GM12878 (cell line): ENCODE measurements at regions not wholly inside any gene's neighbourhood (a gene's known extent, or its start where the extent isn't known, plus 50 kb on each side); places are given as distances from the start of the nearest gene placed in this dataset.

Experiments used
- ATAC-seq: fragments of 200-7000 bp; cut with Tn5 transposase; 3 replicates; pipeline ENCODE4 v1.9.1; 2020; ENCODE audit warnings: mild to moderate bottlenecking, moderate library complexity
- BruUV-seq: library from RNA; stranded (reverse); fragments of 400-500 nt; replicated peaks from 2 replicates; lab custom pipeline; 2021; lab: Mats Ljungman, UMichigan
- CTCF ChIA-PET: fragments of 300-600 bp; sonication (Branson Sonifier 250); formaldehyde crosslinking; extraction: SDS; loops from one replicate; lab custom pipeline; 2021; ENCODE audit warnings: inconsistent platforms; lab: Yijun Ruan, JAX
- POLR2A ChIA-PET: fragments of 350-600 bp; formaldehyde crosslinking; extraction: SDS; loops from one replicate; lab custom pipeline; 2021; ENCODE audit warnings: inconsistent platforms; lab: Charles Lee
- RAD21 ChIA-PET: fragments of 300-600 bp; sonication (Branson Sonifier 250); formaldehyde crosslinking; loops from one replicate; lab custom pipeline; 2023; ENCODE audit warnings: antibody characterized with exemption; ENCODE audit not compliant: unreplicated experiment; lab: Charles Lee
- SMC1A ChIA-PET: fragments of 300-600 bp; sonication (Branson Sonifier 250); formaldehyde crosslinking; loops from one replicate; lab custom pipeline; 2023; ENCODE audit not compliant: unreplicated experiment, uncharacterized antibody; lab: Charles Lee
- DNase-seq: peaks from one replicate; pipeline ENCODE4 v3.0.0-alpha.2; 2011; ENCODE audit warnings: low read depth, low spot score
- FAIRE-seq: peaks from 3 replicates; lab custom pipeline; 2011; peaks lifted over from hg19 to GRCh38; lab: Jason Lieb, UNC
- H2AFZ ChIP-seq: 2 replicates; pipeline ENCODE4 v1.6.0; 2011; ENCODE audit warnings: low read depth, low read length, control low read depth; ENCODE audit not compliant: control insufficient read depth
- H3K27ac ChIP-seq: 2 replicates; pipeline ENCODE4 v1.5.1; 2011; ENCODE audit warnings: control low read depth; ENCODE audit not compliant: control insufficient read depth, insufficient read depth
- H3K27me3 ChIP-seq, 2 experiments: replicated peaks in 1 of 2; 2 replicates each; pipeline versions ENCODE4 v1.6.0 to v1.6.1; 2011; ENCODE audit warnings: low read length in 1 of 2; ENCODE audit not compliant: control insufficient read depth in 2 of 2, insufficient read depth in 2 of 2
- H3K36me3 ChIP-seq, 2 experiments: 2 replicates each; pipeline ENCODE4 v1.5.1; 2011; ENCODE audit warnings: low read length in 1 of 2; ENCODE audit not compliant: control insufficient read depth in 2 of 2, insufficient read depth in 2 of 2
- H3K4me1 ChIP-seq: 2 replicates; pipeline ENCODE4 v1.6.1; 2011; ENCODE audit warnings: mild to moderate bottlenecking, low read length, moderate library complexity, mixed read lengths; ENCODE audit not compliant: control insufficient read depth, insufficient read depth
- H3K4me2 ChIP-seq: 2 replicates; pipeline ENCODE4 v1.6.0; 2011; ENCODE audit warnings: control low read depth; ENCODE audit not compliant: control insufficient read depth, insufficient read depth
- H3K4me3 ChIP-seq: fragments of 200-600 bp; sonication (generic); 2 replicates; pipeline ENCODE4 v1.5.1; 2016
- H3K79me2 ChIP-seq: 2 replicates; pipeline ENCODE4 v1.6.0; 2011; ENCODE audit warnings: low read length; ENCODE audit not compliant: control insufficient read depth, insufficient read depth
- H3K9ac ChIP-seq: 2 replicates; pipeline ENCODE4 v1.8.0; 2011; ENCODE audit warnings: low read length, control low read depth, mixed read lengths; ENCODE audit not compliant: control insufficient read depth, insufficient read depth
- H3K9me3 ChIP-seq: replicated peaks from 3 replicates; pipeline ENCODE4 v1.5.1; 2011; ENCODE audit warnings: mild to moderate bottlenecking, low read length; ENCODE audit not compliant: control insufficient read depth, insufficient read depth
- H4K20me1 ChIP-seq: 2 replicates; pipeline ENCODE4 v1.6.0; 2011; ENCODE audit not compliant: control insufficient read depth, insufficient read depth
- E2F4 ChIP-seq: IDR thresholded peaks from 2 replicates; pipeline ENCODE4 v1.6.1; 2012; ENCODE audit warnings: low read depth, low read length, improper control_type of control experiment
- MEF2B ChIP-seq: fragments of 450-650 bp; IDR thresholded peaks from 2 replicates; pipeline ENCODE4 v1.6.1; 2018; ENCODE audit warnings: mild to moderate bottlenecking, moderate library complexity; ENCODE audit not compliant: partially characterized antibody, poor library complexity, severe bottlenecking
- PRDM15 ChIP-seq: fragments of 450-650 bp; formaldehyde crosslinking; IDR thresholded peaks from 2 replicates; pipeline ENCODE4 v1.4.0; 2020; ENCODE audit warnings: mild to moderate bottlenecking, moderate library complexity
- ZNF384 ChIP-seq: IDR thresholded peaks from 2 replicates; pipeline ENCODE4 v1.6.1; 2012; ENCODE audit warnings: low read depth, mild to moderate bottlenecking, low read length, improper control_type of control experiment, borderline replicate concordance
- WGBS: methylation state at CpG from one replicate; pipeline ENCODE4 v1.1.6; 2016; ENCODE audit warnings: low lambda C conversion rate; ENCODE audit not compliant: insufficient replicate concordance, insufficient coverage; ENCODE audit errors: missing lambda C conversion rate; 5-methylcytosine and 5-hydroxymethylcytosine counted together
- in situ Hi-C: fragments of 300-500 bp; cut with MboI; formaldehyde crosslinking; loops from 9 replicates; pipeline ENCODE4 v1.14.3; 2018; ENCODE audit warnings: mixed read lengths
- intact Hi-C: fragments of 100-400 bp; cut with micrococcal nuclease; formaldehyde crosslinking; loops from one replicate; pipeline ENCODE4 v1.14.2; 2022; ENCODE audit not compliant: unreplicated experiment

GRCh38 chr2:236662231-236663185 is 92.9 kb downstream of the ACKR3 start:
- no TSS peak for BruUV-seq
- Histone ChIP-seq H3K4me3 (no peak overlapping the region), H3K4me2 (no peak overlapping the region), H3K27me3 (peaks cover 0 to 3% of the 10 kb centered on the region in 2 experiments; a peak in 1 of 4 replicates), H2AFZ (no peak overlapping the region), H3K36me3 (no peaks in the 10 kb centered on the region), H4K20me1 (no peaks in the 10 kb centered on the region), H3K9ac (no peak overlapping the region), H3K9me3 (no peaks in the 10 kb centered on the region; the same call in 2 of the 3 replicates), H3K27ac (no peak overlapping the region), H3K4me1 (no peaks in the 10 kb centered on the region), H3K79me2 (no peaks in the 10 kb centered on the region)
- no peak for DNase-seq
- TF ChIP-seq MEF2B (peak; percentile 20), ZNF384 (no peak)
- no peak for FAIRE-seq
- ChIA-PET SMC1A (interaction anchor here (1.0 to 1.7 kb wide), 3 partner anchors 76 to 150 kb away, joined by 3 to 5 read pairs (median 3); partner anchors contain the start of gene ACKR3), POLR2A (no interaction called here), CTCF (no interaction called here), RAD21 (no interaction called here)
- ATAC-seq: no peak; the same call in 1 of the 3 replicates
- intact Hi-C loops: no loop called here
- in situ Hi-C loops: no loop called here
- WGBS: 27% methylated on average over 11 of the region's 11 CpGs

GRCh38 chr2:236663287-236664101 is 93.9 kb downstream of the ACKR3 start:
- no peak overlapping the region for H2AFZ ChIP-seq
- RAD21 ChIA-PET: no interaction called here
- intact Hi-C loops (no loop called here), in situ Hi-C loops (no loop called here)
- H4K20me1 ChIP-seq: no peaks in the 10 kb centered on the region
- TF ChIP-seq PRDM15 (CRISPR knock-in tag): no peak
- TF ChIP-seq E2F4: no peak
- no TSS peak for BruUV-seq
- no peak overlapping the region for H3K4me2 ChIP-seq
- no peak overlapping the region for H3K27ac ChIP-seq
- no peak for ATAC-seq
- no peak for DNase-seq
- H3K4me3 ChIP-seq: no peak overlapping the region
- no peaks in the 10 kb centered on the region; the same call in 2 of the 3 replicates for H3K9me3 ChIP-seq
- no peaks in the 10 kb centered on the region for H3K79me2 ChIP-seq
- no peak overlapping the region for H3K9ac ChIP-seq
- SMC1A ChIA-PET: interaction anchor here (1.0 kb wide), 1 partner anchor 151 kb away, joined by 3 read pairs; no protein-coding TSS in a partner anchor
- no peak for FAIRE-seq
- 66% methylated on average over 17 of the region's 17 CpGs for WGBS
- H3K4me1 ChIP-seq: no peaks in the 10 kb centered on the region
- H3K27me3 ChIP-seq: peaks cover 0 to 3% of the 10 kb centered on the region in 2 experiments; a peak in 1 of 4 replicates
- CTCF ChIA-PET: no interaction called here
- POLR2A ChIA-PET: no interaction called here
- H3K36me3 ChIP-seq: no peaks in the 10 kb centered on the region
